ENCODE measurements at regions not wholly inside any gene's neighbourhood (a gene's known extent, or its start where the extent isn't known, plus 50 kb on each side); places are given as distances from the start of the nearest gene placed in this dataset.

DNA sequence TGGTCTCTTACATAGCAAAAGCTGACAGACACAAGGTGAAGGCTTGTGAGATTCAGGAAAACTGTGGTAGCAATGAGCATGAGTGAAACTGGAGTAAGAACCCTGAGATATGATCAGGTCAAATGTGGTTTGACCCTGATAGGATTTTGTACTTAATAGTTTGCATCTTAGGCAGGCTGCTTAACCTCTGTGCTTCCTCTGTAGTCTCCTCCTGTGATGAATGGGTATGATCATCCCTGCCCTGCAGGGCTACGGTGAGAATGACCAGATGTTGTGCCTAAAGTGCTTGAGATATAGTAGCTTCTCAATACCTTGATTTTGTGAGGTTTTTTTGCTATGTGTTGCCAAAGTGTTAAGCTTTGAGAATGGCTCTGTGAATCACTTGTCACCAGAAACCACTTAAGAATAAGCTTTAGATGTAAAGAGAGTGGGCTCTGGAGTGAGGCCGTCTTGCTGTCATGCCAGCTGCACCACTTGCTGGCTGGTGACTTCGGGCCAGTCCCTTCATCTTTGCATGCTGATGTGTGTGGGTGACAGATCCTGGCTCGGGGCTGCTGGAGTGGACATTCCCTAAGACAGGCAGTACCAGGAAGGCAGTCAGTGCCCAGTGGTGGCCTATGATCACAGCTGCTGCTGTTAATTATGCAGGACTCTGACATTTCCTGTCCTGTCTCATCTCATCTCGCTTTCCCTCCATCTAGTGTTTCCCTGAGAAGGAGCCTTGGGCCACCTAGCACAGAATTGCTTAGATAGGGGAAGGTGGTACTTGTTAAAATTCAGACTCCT is 254.7 kb downstream of the NFATC2 start:
- Histone ChIP-seq H3K27me3 (no peaks in the 10 kb centered on the region), H3K4me1 (no peaks in the 10 kb centered on the region), H3K27ac (no peak overlapping the region), H3K4me3 (no peak overlapping the region), H3K9me3 (no peaks in the 10 kb centered on the region), H3K36me3 (no peaks in the 10 kb centered on the region)
- DNase-seq: no peak
- intact Hi-C loops (cut with DNase I; ENCODE audit: low total_unique reads): no loop called here
- TF ChIP-seq, protein P1, sequence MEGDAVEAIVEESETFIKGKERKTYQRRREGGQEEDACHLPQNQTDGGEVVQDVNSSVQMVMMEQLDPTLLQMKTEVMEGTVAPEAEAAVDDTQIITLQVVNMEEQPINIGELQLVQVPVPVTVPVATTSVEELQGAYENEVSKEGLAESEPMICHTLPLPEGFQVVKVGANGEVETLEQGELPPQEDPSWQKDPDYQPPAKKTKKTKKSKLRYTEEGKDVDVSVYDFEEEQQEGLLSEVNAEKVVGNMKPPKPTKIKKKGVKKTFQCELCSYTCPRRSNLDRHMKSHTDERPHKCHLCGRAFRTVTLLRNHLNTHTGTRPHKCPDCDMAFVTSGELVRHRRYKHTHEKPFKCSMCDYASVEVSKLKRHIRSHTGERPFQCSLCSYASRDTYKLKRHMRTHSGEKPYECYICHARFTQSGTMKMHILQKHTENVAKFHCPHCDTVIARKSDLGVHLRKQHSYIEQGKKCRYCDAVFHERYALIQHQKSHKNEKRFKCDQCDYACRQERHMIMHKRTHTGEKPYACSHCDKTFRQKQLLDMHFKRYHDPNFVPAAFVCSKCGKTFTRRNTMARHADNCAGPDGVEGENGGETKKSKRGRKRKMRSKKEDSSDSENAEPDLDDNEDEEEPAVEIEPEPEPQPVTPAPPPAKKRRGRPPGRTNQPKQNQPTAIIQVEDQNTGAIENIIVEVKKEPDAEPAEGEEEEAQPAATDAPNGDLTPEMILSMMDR (IDR thresholded peaks at IDR 0.05): no peak

DNA sequence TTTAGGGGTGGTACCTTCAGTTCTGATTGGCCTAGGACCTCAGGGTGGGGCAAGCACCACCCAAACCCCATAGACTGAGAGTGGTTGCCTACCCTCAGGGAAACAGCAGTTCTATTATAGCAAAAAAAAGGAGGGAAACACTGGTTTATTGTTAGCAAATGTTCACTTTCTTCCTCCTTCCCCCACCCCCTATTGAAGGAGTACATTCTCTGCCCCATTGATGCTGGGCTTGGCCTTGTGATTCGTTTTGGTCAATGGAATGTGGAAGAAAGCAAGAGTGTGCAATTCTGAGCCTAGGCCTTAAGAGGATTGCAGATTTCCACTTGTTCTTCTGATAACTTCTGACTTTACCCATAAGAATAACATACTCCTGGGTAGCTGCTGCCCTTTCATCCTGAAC is 255.8 kb downstream of the NFATC2 start:
- intact Hi-C loops (cut with DNase I; ENCODE audit: low total_unique reads): no loop called here

DNA sequence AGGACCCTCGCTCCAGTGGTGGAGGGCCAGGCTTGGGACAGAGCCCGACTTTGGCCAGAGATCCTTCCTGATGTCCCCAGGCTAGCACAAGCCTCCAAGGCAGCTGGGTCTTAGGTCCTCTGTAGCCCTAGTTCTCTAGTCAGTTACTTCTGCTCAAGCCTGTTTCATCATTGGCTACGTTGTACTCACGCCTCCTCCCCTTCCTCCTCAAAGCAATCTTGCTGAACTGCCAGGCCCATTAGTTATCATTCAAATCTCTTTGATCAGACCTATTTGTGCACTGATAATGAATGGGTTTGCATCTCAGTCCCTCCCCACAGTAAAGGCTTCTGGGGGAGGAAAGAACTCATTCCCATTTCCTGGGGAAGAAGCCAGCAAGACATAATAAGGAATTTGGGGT is 256.8 kb downstream of the NFATC2 start:
- intact Hi-C loops (cut with DNase I; ENCODE audit: low total_unique reads): no loop called here
- DNase-seq: no peak
- H3K27ac ChIP-seq: no peak overlapping the region
- no peaks in the 10 kb centered on the region for H3K27me3 ChIP-seq
- H3K4me3 ChIP-seq: no peak overlapping the region
- H3K4me1 ChIP-seq: no peaks in the 10 kb centered on the region
- no peaks in the 10 kb centered on the region for H3K9me3 ChIP-seq
- TF ChIP-seq, protein P1 (IDR thresholded peaks at IDR 0.05): no peak
- no peaks in the 10 kb centered on the region for H3K36me3 ChIP-seq

More for the DNA sequence above, 255.8 kb downstream of the NFATC2 start:
- DNase-seq: no peak
- H3K4me3 ChIP-seq: no peak overlapping the region
- no peaks in the 10 kb centered on the region for H3K9me3 ChIP-seq
- no peaks in the 10 kb centered on the region for H3K36me3 ChIP-seq
- TF ChIP-seq, protein P1 (IDR thresholded peaks at IDR 0.05): no peak
- H3K27ac ChIP-seq: no peak overlapping the region
- H3K27me3 ChIP-seq: no peaks in the 10 kb centered on the region
- no peaks in the 10 kb centered on the region for H3K4me1 ChIP-seq

DNA sequence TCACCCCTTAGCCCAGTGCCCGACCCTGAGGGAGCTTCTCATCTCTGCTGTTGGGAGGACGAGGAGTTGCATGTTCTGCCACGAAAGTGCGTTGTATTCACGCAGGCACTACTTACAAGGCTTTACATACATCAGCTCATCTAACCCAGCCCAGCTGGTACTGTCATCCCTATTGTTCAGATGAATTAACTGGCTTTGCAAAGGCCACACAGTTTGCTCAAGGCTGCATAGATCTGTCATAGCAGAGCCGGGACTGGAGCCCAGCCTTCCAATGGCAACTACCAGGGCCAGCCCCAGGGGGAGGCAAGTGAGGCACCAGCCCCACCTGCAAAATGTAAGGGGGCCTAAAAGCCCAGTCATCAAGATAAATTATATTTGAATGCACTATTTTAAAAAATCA is 257.6 kb downstream of the NFATC2 start:
- H3K9me3 ChIP-seq: no peaks in the 10 kb centered on the region
- no peak overlapping the region for H3K27ac ChIP-seq
- H3K27me3 ChIP-seq: no peaks in the 10 kb centered on the region
- H3K4me3 ChIP-seq: no peak overlapping the region
- TF ChIP-seq, protein P1 (IDR thresholded peaks at IDR 0.05): no peak
- intact Hi-C loops (cut with DNase I; ENCODE audit: low total_unique reads): no loop called here
- no peaks in the 10 kb centered on the region for H3K4me1 ChIP-seq
- H3K36me3 ChIP-seq: no peaks in the 10 kb centered on the region
- no peak for DNase-seq

DNA sequence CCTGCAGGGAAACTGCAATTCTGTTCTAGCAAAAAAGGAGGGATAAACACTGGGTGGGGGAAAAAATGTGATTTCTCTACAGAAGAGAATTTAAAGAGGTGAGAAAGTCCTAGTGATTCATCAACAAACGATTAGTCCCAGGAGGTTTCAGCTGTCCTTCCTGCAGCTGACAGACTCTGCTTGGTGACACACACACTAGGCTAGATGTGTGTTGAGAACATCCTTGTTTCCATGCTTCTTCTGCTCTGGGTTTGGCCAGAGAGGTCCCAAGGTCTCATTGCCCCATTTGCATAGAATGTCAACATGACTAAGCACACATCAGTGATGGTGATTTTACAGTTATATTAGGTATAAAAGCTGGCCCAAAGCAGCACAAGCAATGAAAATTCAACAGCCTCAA is 258.3 kb downstream of the NFATC2 start:
- no peaks in the 10 kb centered on the region for H3K27me3 ChIP-seq
- TF ChIP-seq, protein P1 (IDR thresholded peaks at IDR 0.05): no peak
- H3K4me3 ChIP-seq: no peak overlapping the region
- no peaks in the 10 kb centered on the region for H3K9me3 ChIP-seq
- H3K4me1 ChIP-seq: no peaks in the 10 kb centered on the region
- no peaks in the 10 kb centered on the region for H3K36me3 ChIP-seq
- no peak overlapping the region for H3K27ac ChIP-seq
- DNase-seq: no peak
- intact Hi-C loops (cut with DNase I; ENCODE audit: low total_unique reads): no loop called here
